ENCODE measurements at regions not wholly inside any gene's neighbourhood (a gene's known extent, or its start where the extent isn't known, plus 50 kb on each side); places are given as distances from the start of the nearest gene placed in this dataset.

GRCh38 chr12:25818596-25819390, 139.7 kb upstream of the RASSF8 start:
- H3K9ac ChIP-seq (ENCODE audit: low read length) = no peak overlapping the region
- BruUV-seq (replicated peaks) = no TSS peak
- H3K9me2 ChIP-seq (replicated peaks; ENCODE audit: low read length) = no peaks in the 10 kb centered on the region
- H3K27ac ChIP-seq (ENCODE audit: low read length) = no peak overlapping the region
- ChIA-PET CTCF (no interaction called here), POLR2A (ENCODE audit: unreplicated experiment) (no interaction called here)
- no peaks in the 10 kb centered on the region for H3K36me3 ChIP-seq (ENCODE audit: low read depth, low read length)
- no peaks in the 10 kb centered on the region for H3K79me2 ChIP-seq (ENCODE audit: low read length)
- intact Hi-C loops (cut with micrococcal nuclease) = loop anchor here (10.0 kb wide), 2 partner anchors 54 to 384 kb away; no protein-coding TSS in a partner anchor
- TF ChIP-seq EZH2 (IDR thresholded peaks at IDR 0.05; ENCODE audit: low read length, unreplicated experiment) (no peak), CTCF (conservative IDR thresholded peaks at IDR 0.05; ENCODE audit: low read depth, low read length) (no peak), EZH2phosphoT487 (IDR thresholded peaks at IDR 0.05; ENCODE audit: borderline replicate concordance, low read length) (no peak)
- no peak overlapping the region for H3K4me3 ChIP-seq (ENCODE audit: low read length)
- no peaks in the 10 kb centered on the region for H4K20me1 ChIP-seq (ENCODE audit: low read length)
- no peaks in the 10 kb centered on the region for H3F3A ChIP-seq (ENCODE audit: low read length, unreplicated experiment)
- no peaks in the 10 kb centered on the region for H3K9me3 ChIP-seq (ENCODE audit: low read length)
- H3K4me1 ChIP-seq (ENCODE audit: insufficient read depth, low read length) = peaks cover 17% of the 10 kb centered on the region
- no peak overlapping the region for H3K4me2 ChIP-seq (ENCODE audit: low read length)
- ATAC-seq (no peak), DNase-seq (no peak)
- no peak overlapping the region for H2AFZ ChIP-seq (ENCODE audit: low read length)
- H3K27me3 ChIP-seq (ENCODE audit: low read length) = no peaks in the 10 kb centered on the region

GRCh38 chr12:25819691-25820090, 138.8 kb upstream of the RASSF8 start:
- no peak for ATAC-seq
- POLR2A ChIA-PET (ENCODE audit: unreplicated experiment) = no interaction called here
- Histone ChIP-seq H3K4me1 (ENCODE audit: insufficient read depth, low read length) (peaks cover 13% of the 10 kb centered on the region), H3K36me3 (ENCODE audit: low read depth, low read length) (no peaks in the 10 kb centered on the region), H4K20me1 (ENCODE audit: low read length) (no peaks in the 10 kb centered on the region), H3K9me2 (replicated peaks; ENCODE audit: low read length) (no peaks in the 10 kb centered on the region), H3K79me2 (ENCODE audit: low read length) (no peaks in the 10 kb centered on the region), H3K27ac (ENCODE audit: low read length) (no peak overlapping the region), H3F3A (ENCODE audit: low read length, unreplicated experiment) (no peaks in the 10 kb centered on the region), H2AFZ (ENCODE audit: low read length) (no peak overlapping the region), H3K9me3 (ENCODE audit: low read length) (no peaks in the 10 kb centered on the region), H3K4me2 (ENCODE audit: low read length) (no peak overlapping the region), H3K27me3 (ENCODE audit: low read length) (no peaks in the 10 kb centered on the region), H3K4me3 (ENCODE audit: low read length) (no peak overlapping the region), H3K9ac (ENCODE audit: low read length) (no peak overlapping the region)
- no peak for DNase-seq
- intact Hi-C loops (cut with micrococcal nuclease) = loop anchor here (10.0 kb wide), 2 partner anchors 55 to 385 kb away; no protein-coding TSS in a partner anchor
- no peak for TF ChIP-seq CTCF (conservative IDR thresholded peaks at IDR 0.05; ENCODE audit: low read depth, low read length)
- BruUV-seq (replicated peaks) = no TSS peak
- CTCF ChIA-PET = interaction anchor here (0.6 kb wide), 1 partner anchor 213 kb away, joined by 6 read pairs; no protein-coding TSS in a partner anchor

GRCh38 chr12:25822281-25822680, 136.2 kb upstream of the RASSF8 start:
- Histone ChIP-seq H3K9me2 (replicated peaks; ENCODE audit: low read length) (no peaks in the 10 kb centered on the region), H4K20me1 (ENCODE audit: low read length) (no peaks in the 10 kb centered on the region), H3K4me3 (ENCODE audit: low read length) (no peak overlapping the region), H3F3A (ENCODE audit: low read length, unreplicated experiment) (no peaks in the 10 kb centered on the region), H3K27me3 (ENCODE audit: low read length) (no peaks in the 10 kb centered on the region), H3K9me3 (ENCODE audit: low read length) (no peaks in the 10 kb centered on the region), H3K36me3 (ENCODE audit: low read depth, low read length) (no peaks in the 10 kb centered on the region), H2AFZ (ENCODE audit: low read length) (no peak overlapping the region), H3K4me1 (ENCODE audit: insufficient read depth, low read length) (peaks cover 2% of the 10 kb centered on the region), H3K9ac (ENCODE audit: low read length) (no peak overlapping the region), H3K27ac (ENCODE audit: low read length) (no peak overlapping the region), H3K79me2 (ENCODE audit: low read length) (no peaks in the 10 kb centered on the region), H3K4me2 (ENCODE audit: low read length) (no peak overlapping the region)
- CTCF ChIA-PET = no interaction called here
- no peak for TF ChIP-seq EZH2 (IDR thresholded peaks at IDR 0.05; ENCODE audit: low read length, unreplicated experiment)
- no peak for TF ChIP-seq CTCF (conservative IDR thresholded peaks at IDR 0.05; ENCODE audit: low read depth, low read length)
- TF ChIP-seq EZH2phosphoT487 (IDR thresholded peaks at IDR 0.05; ENCODE audit: borderline replicate concordance, low read length) = no peak
- DNase-seq (no peak), ATAC-seq (no peak)
- no TSS peak for BruUV-seq (replicated peaks)
- POLR2A ChIA-PET (ENCODE audit: unreplicated experiment) = no interaction called here
- intact Hi-C loops (cut with micrococcal nuclease) = no loop called here
